ENCODE measurements at regions not wholly inside any gene's neighbourhood (a gene's known extent, or its start where the extent isn't known, plus 50 kb on each side); places are given as distances from the start of the nearest gene placed in this dataset.

GRCh38 chr10:78716043-78716660, 352.6 kb upstream of the ZMIZ1 start:
- no peak for TF ChIP-seq CTCF (IDR thresholded peaks at IDR 0.05)
- no peak for TF ChIP-seq EZH2 (IDR thresholded peaks at IDR 0.05; ENCODE audit: borderline replicate concordance, insufficient read depth, low read depth, low read length, poor library complexity, severe bottlenecking)
